ENCODE measurements at regions not wholly inside any gene's neighbourhood (a gene's known extent, or its start where the extent isn't known, plus 50 kb on each side); places are given as distances from the start of the nearest gene placed in this dataset.
"Not testable (repeated sequence)": the region's sequence is repeated elsewhere in the genome, so short reads cannot be mapped to it uniquely, and the experiment has no call there.

DNA sequence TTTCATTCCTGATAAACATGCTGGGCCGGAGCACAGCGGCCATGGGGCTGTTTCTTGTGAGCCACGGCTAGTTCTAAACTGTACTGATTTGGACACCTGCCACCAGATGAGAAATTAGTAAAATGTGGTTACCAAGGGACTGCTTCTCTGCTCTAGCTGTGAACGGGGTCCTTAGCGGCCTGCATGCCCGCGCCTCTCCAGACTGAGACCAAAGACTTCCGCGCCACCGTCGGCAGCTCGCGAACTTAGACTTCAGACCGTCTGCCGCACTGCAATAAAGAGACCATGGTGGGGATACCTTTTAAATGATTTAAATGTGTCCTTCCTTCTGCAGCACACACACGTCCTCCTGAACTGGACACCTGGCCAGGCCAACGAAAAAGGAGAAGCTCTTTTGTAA is 116.4 kb downstream of the BMS1 start:
- WGBS, 2 donors = 93 to 95% methylated on average over 17 of the region's 17 CpGs
- TF ChIP-seq, protein P1, sequence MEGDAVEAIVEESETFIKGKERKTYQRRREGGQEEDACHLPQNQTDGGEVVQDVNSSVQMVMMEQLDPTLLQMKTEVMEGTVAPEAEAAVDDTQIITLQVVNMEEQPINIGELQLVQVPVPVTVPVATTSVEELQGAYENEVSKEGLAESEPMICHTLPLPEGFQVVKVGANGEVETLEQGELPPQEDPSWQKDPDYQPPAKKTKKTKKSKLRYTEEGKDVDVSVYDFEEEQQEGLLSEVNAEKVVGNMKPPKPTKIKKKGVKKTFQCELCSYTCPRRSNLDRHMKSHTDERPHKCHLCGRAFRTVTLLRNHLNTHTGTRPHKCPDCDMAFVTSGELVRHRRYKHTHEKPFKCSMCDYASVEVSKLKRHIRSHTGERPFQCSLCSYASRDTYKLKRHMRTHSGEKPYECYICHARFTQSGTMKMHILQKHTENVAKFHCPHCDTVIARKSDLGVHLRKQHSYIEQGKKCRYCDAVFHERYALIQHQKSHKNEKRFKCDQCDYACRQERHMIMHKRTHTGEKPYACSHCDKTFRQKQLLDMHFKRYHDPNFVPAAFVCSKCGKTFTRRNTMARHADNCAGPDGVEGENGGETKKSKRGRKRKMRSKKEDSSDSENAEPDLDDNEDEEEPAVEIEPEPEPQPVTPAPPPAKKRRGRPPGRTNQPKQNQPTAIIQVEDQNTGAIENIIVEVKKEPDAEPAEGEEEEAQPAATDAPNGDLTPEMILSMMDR (IDR thresholded peaks at IDR 0.05; ENCODE audit: control extremely low read depth, extremely low read depth) = no peak
- DNase-seq = no peak

GRCh38 chr10:42900346-42900745 is 117.8 kb downstream of the BMS1 start:
- H3K27ac ChIP-seq (ENCODE audit: low read depth in 1 of 2, low read length in 1 of 2); ATAC-seq (ENCODE audit: insufficient read depth, low FRiP score); H3K4me3 ChIP-seq; DNase-seq; H3K9ac ChIP-seq (ENCODE audit: insufficient read depth in 1 of 2, low read length in 2 of 2); H3K4me1 ChIP-seq (ENCODE audit: control insufficient read depth in 5 of 5, insufficient read depth in 5 of 5, low read length in 5 of 5); H3K36me3 ChIP-seq (ENCODE audit: control insufficient read depth in 4 of 4, insufficient read depth in 4 of 4, low read length in 4 of 4): not testable (repeated sequence)
- WGBS, 2 donors = 90 to 95% methylated on average over 19 to 24 of the region's 24 CpGs
- peaks cover 0 to 43% (median 7%) of the 10 kb centered on the region in 4 donors for H3K9me3 ChIP-seq (ENCODE audit: control insufficient read depth in 4 of 4, insufficient read depth in 3 of 4, low read length in 3 of 4)
- peaks cover 3 to 27% (median 24%) of the 10 kb centered on the region in 3 donors for H3K27me3 ChIP-seq (ENCODE audit: control insufficient read depth in 3 of 3, insufficient read depth in 3 of 3, low read length in 2 of 3)

More for the DNA sequence above, 116.4 kb downstream of the BMS1 start:
- Histone ChIP-seq H3K9ac (ENCODE audit: insufficient read depth in 1 of 2, low read length in 2 of 2) (no peak overlapping the region), H3K4me3 (no peak overlapping the region), H3K27me3 (ENCODE audit: control insufficient read depth in 3 of 3, insufficient read depth in 3 of 3, low read length in 2 of 3) (peaks cover 3 to 27% (median 24%) of the 10 kb centered on the region in 3 donors), H3K36me3 (ENCODE audit: control insufficient read depth in 4 of 4, insufficient read depth in 4 of 4, low read length in 4 of 4) (no peaks in the 10 kb centered on the region), H3K4me1 (ENCODE audit: control insufficient read depth in 5 of 5, insufficient read depth in 5 of 5, low read length in 5 of 5) (peaks cover 0 to 4% (median 0%) of the 10 kb centered on the region in 5 donors), H3K27ac (ENCODE audit: low read depth in 1 of 2, low read length in 1 of 2) (no peak overlapping the region), H3K9me3 (ENCODE audit: control insufficient read depth in 4 of 4, insufficient read depth in 3 of 4, low read length in 3 of 4) (peaks cover 0 to 42% (median 7%) of the 10 kb centered on the region in 4 donors)
- no peak for ATAC-seq (ENCODE audit: insufficient read depth, low FRiP score)

GRCh38 chr10:42911359-42911758 is 128.8 kb downstream of the BMS1 start:
- WGBS, 2 donors = 80 to 91% methylated on average over 2 of the region's 2 CpGs
- H3K4me1 ChIP-seq (ENCODE audit: control insufficient read depth in 5 of 5, insufficient read depth in 5 of 5, low read length in 5 of 5) = no peaks in the 10 kb centered on the region
- H3K9ac ChIP-seq (ENCODE audit: insufficient read depth in 1 of 2, low read length in 2 of 2) = no peak overlapping the region
- DNase-seq (no peak), ATAC-seq (ENCODE audit: insufficient read depth, low FRiP score) (no peak)
- no peaks in the 10 kb centered on the region for H3K27me3 ChIP-seq (ENCODE audit: control insufficient read depth in 3 of 3, insufficient read depth in 3 of 3, low read length in 2 of 3)
- no peak overlapping the region for H3K27ac ChIP-seq (ENCODE audit: low read depth in 1 of 2, low read length in 1 of 2)
- H3K4me3 ChIP-seq = no peak overlapping the region
- no peaks in the 10 kb centered on the region for H3K36me3 ChIP-seq (ENCODE audit: control insufficient read depth in 4 of 4, insufficient read depth in 4 of 4, low read length in 4 of 4)
- TF ChIP-seq, protein P1 (IDR thresholded peaks at IDR 0.05; ENCODE audit: control extremely low read depth, extremely low read depth) = no peak
- H3K9me3 ChIP-seq (ENCODE audit: control insufficient read depth in 4 of 4, insufficient read depth in 3 of 4, low read length in 3 of 4) = peaks cover 0 to 10% (median 7%) of the 10 kb centered on the region in 4 donors

GRCh38 chr10:42916974-42917373 is 134.4 kb downstream of the BMS1 start:
- Histone ChIP-seq H3K4me3 (no peak overlapping the region), H3K4me1 (ENCODE audit: control insufficient read depth in 5 of 5, insufficient read depth in 5 of 5, low read length in 5 of 5) (no peaks in the 10 kb centered on the region), H3K9ac (ENCODE audit: insufficient read depth in 1 of 2, low read length in 2 of 2) (no peak overlapping the region), H3K9me3 (ENCODE audit: control insufficient read depth in 4 of 4, insufficient read depth in 3 of 4, low read length in 3 of 4) (peaks cover 0 to 6% (median 3%) of the 10 kb centered on the region in 4 donors), H3K36me3 (ENCODE audit: control insufficient read depth in 4 of 4, insufficient read depth in 4 of 4, low read length in 4 of 4) (no peaks in the 10 kb centered on the region), H3K27ac (ENCODE audit: low read depth in 1 of 2, low read length in 1 of 2) (no peak overlapping the region), H3K27me3 (ENCODE audit: control insufficient read depth in 3 of 3, insufficient read depth in 3 of 3, low read length in 2 of 3) (no peaks in the 10 kb centered on the region)
- ATAC-seq (ENCODE audit: insufficient read depth, low FRiP score) (no peak), DNase-seq (no peak)
- TF ChIP-seq, protein P1 (IDR thresholded peaks at IDR 0.05; ENCODE audit: control extremely low read depth, extremely low read depth) = no peak

All from lung (tissue), 11 donors.